HCT116 (cell line): ENCODE measurements at regions not wholly inside any gene's neighbourhood (a gene's known extent, or its start where the extent isn't known, plus 50 kb on each side); places are given as distances from the start of the nearest gene placed in this dataset.

Experiments used
- CBX3 ChIP-seq: IDR thresholded peaks from 2 replicates; pipeline ENCODE4 v1.6.1; 2012; ENCODE audit warnings: low read depth
- CTCF ChIP-seq, 3 experiments: fragments of 200-600 bp in 1 of 3; sonication (generic) in 1 of 3; IDR thresholded peaks in 2 of 3; conservative IDR thresholded peaks in 1 of 3; 2 replicates each; pipeline ENCODE4 v1.5.1; 2012 to 2017; ENCODE audit warnings: low read depth in 2 of 3, low read length in 2 of 3, antibody characterized with exemption in 1 of 3, borderline replicate concordance in 1 of 3, control low read depth in 1 of 3, mild to moderate bottlenecking in 1 of 3, mixed read lengths in 1 of 3, mixed run types in 1 of 3, moderate library complexity in 1 of 3; ENCODE audit not compliant: insufficient read depth in 1 of 3
- EGR1 ChIP-seq: IDR thresholded peaks from 2 replicates; pipeline ENCODE4 v1.6.1; 2012; ENCODE audit warnings: low read depth
- EZH2 ChIP-seq: fragments of 200-600 bp; sonication (generic); IDR thresholded peaks from 2 replicates; pipeline ENCODE4 v1.6.1; 2017; ENCODE audit warnings: antibody characterized with exemption, mixed run types
- JUND ChIP-seq: IDR thresholded peaks from 2 replicates; pipeline ENCODE4 v1.6.1; 2012
- MAX ChIP-seq: IDR thresholded peaks from 2 replicates; pipeline ENCODE4 v1.6.1; 2012
- POLR2AphosphoS5 ChIP-seq: IDR thresholded peaks from 2 replicates; pipeline ENCODE4 v1.6.1; 2011; ENCODE audit warnings: mild to moderate bottlenecking, low read depth, low read length, moderate library complexity
- REST ChIP-seq: IDR thresholded peaks from 2 replicates; pipeline ENCODE4 v1.6.1; 2012; ENCODE audit warnings: low read depth
- SP1 ChIP-seq: IDR thresholded peaks from 2 replicates; pipeline ENCODE4 v1.6.1; 2012; ENCODE audit warnings: low read depth
- SRF ChIP-seq: IDR thresholded peaks from 2 replicates; pipeline ENCODE4 v1.6.1; 2012; ENCODE audit warnings: low read depth
- YY1 ChIP-seq: IDR thresholded peaks from 2 replicates; pipeline ENCODE4 v1.6.1; 2011; ENCODE audit warnings: low read length, low read depth, moderate library complexity, mild to moderate bottlenecking; ENCODE audit not compliant: insufficient replicate concordance; ENCODE audit errors: extremely low read depth

- no peak for TF ChIP-seq CTCF (IDR thresholded peaks at IDR 0.05 in 2 of 3, conservative IDR thresholded peaks at IDR 0.05 in 1 of 3; ENCODE audit: borderline replicate concordance in 1 of 3, insufficient read depth in 1 of 3, low read depth in 2 of 3, low read length in 2 of 3)
- TF ChIP-seq EZH2: no peak
- no peak for TF ChIP-seq EGR1
- no peak for TF ChIP-seq REST
- no peak for TF ChIP-seq YY1
- no peak for TF ChIP-seq POLR2AphosphoS5
- no peak for TF ChIP-seq MAX
- no peak for TF ChIP-seq SRF
- no peak for TF ChIP-seq SP1
- TF ChIP-seq CBX3: no peak
- TF ChIP-seq JUND: no peak
Observed at GRCh38 chr4:58723954-58724353, 1613.8 kb upstream of the IGFBP7 start.
